MCF 10A (cell line): ENCODE measurements at regions not wholly inside any gene's neighbourhood (a gene's known extent, or its start where the extent isn't known, plus 50 kb on each side); places are given as distances from the start of the nearest gene placed in this dataset.

Experiments used
- BruUV-seq: library from RNA; stranded (reverse); fragments of 400-500 nt; replicated peaks from 2 replicates; lab custom pipeline; 2021; lab: Mats Ljungman, UMichigan
- CTCF ChIA-PET: fragments of 300-600 bp; sonication (Branson Sonifier 250); formaldehyde crosslinking; extraction: SDS; loops from one replicate; lab custom pipeline; 2021; ENCODE audit warnings: antibody characterized with exemption, inconsistent platforms; lab: Yijun Ruan, JAX
- POLR2A ChIA-PET: fragments of 300-600, 350-650 bp; sonication (Branson Sonifier 250); formaldehyde crosslinking; extraction: SDS; loops from one replicate; lab custom pipeline; 2020; ENCODE audit warnings: antibody characterized with exemption, inconsistent platforms; lab: Yijun Ruan, JAX
- DNase-seq: peaks from one replicate; pipeline ENCODE4 v3.0.0-alpha.2; 2018; ENCODE audit not compliant: unreplicated experiment
- H3K27ac Mint-ChIP-seq: one replicate; pipeline ENCODE4 v1.8.0; 2022; ENCODE audit warnings: mild to moderate bottlenecking, low read depth, mixed read lengths; ENCODE audit not compliant: unreplicated experiment
- H3K27me3 Mint-ChIP-seq: one replicate; pipeline ENCODE4 v1.8.0; 2022; ENCODE audit warnings: mixed read lengths; ENCODE audit not compliant: insufficient read depth, unreplicated experiment
- H3K36me3 Mint-ChIP-seq: one replicate; pipeline ENCODE4 v1.8.0; 2022; ENCODE audit warnings: mild to moderate bottlenecking, moderate library complexity, mixed read lengths; ENCODE audit not compliant: insufficient read depth, unreplicated experiment
- H3K4me1 Mint-ChIP-seq: one replicate; pipeline ENCODE4 v1.8.0; 2022; ENCODE audit warnings: mixed read lengths; ENCODE audit not compliant: insufficient read depth, unreplicated experiment
- H3K4me3 Mint-ChIP-seq: one replicate; pipeline ENCODE4 v1.8.0; 2022; ENCODE audit warnings: mild to moderate bottlenecking, moderate library complexity, mixed read lengths; ENCODE audit not compliant: unreplicated experiment
- H3K9me3 Mint-ChIP-seq: one replicate; pipeline ENCODE4 v1.8.0; 2022; ENCODE audit warnings: mixed read lengths; ENCODE audit not compliant: unreplicated experiment
- CTCF ChIP-seq: fragments of 200-600 bp; IDR thresholded peaks from one replicate; pipeline ENCODE4 v1.8.0; 2022; ENCODE audit warnings: antibody characterized with exemption, mild to moderate bottlenecking; ENCODE audit not compliant: unreplicated experiment
- intact Hi-C: fragments of 100-400 bp; cut with micrococcal nuclease; formaldehyde crosslinking; loops from 2 replicates; pipeline ENCODE4 v1.14.1; 2022

- CTCF ChIA-PET, result no interaction called here
- no TSS peak for BruUV-seq
- TF ChIP-seq CTCF, result no peak
Measured at GRCh38 chrX:35444671-35445355, 353.3 kb upstream of the MAGEB16 start.

GRCh38 chrX:35445912-35446311 lies 352.2 kb upstream of the MAGEB16 start:
- POLR2A ChIA-PET, result interaction anchor here (0.7 kb wide), 1 partner anchor 42 kb away, joined by 4 read pairs; no protein-coding TSS in a partner anchor
- TF ChIP-seq CTCF, result no peak
- no peak for DNase-seq
- intact Hi-C loops, result no loop called here
- BruUV-seq, result no TSS peak
- Mint-ChIP-seq H3K27me3 (no peaks in the 10 kb centered on the region), H3K27ac (no peak overlapping the region), H3K36me3 (no peaks in the 10 kb centered on the region), H3K9me3 (no peaks in the 10 kb centered on the region), H3K4me1 (peaks cover 10% of the 10 kb centered on the region), H3K4me3 (no peak overlapping the region)
- CTCF ChIA-PET, result no interaction called here

More at GRCh38 chrX:35444671-35445355, 353.3 kb upstream of the MAGEB16 start:
- intact Hi-C loops, result no loop called here
- no peaks in the 10 kb centered on the region for H3K27me3 Mint-ChIP-seq
- H3K4me3 Mint-ChIP-seq, result no peak overlapping the region
- peaks cover 10% of the 10 kb centered on the region for H3K4me1 Mint-ChIP-seq
- H3K36me3 Mint-ChIP-seq, result no peaks in the 10 kb centered on the region
- POLR2A ChIA-PET, result no interaction called here
- H3K9me3 Mint-ChIP-seq, result no peaks in the 10 kb centered on the region
- no peak overlapping the region for H3K27ac Mint-ChIP-seq
- no peak for DNase-seq

DNA sequence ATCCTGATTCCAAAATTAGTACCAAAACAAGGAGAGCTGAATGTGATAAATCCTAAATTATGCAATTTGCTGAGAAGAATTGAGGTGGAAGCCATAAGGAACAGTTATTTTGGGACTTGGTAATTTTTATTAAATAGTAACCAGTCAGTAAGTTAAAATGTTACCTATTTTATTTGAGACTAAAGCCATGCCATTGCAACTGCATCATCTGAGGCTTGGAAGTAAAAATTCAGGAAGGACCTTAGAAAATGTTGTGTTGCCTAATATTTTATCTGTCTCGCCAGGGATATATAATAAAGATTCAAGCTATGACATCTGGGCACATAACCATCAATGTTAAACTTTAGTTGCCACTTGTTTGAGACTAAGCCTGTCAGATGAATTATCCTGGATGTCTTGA lies 341.3 kb upstream of the MAGEB16 start:
- Mint-ChIP-seq H3K4me1 (no peaks in the 10 kb centered on the region), H3K36me3 (no peaks in the 10 kb centered on the region), H3K9me3 (no peaks in the 10 kb centered on the region), H3K27me3 (peaks cover 30% of the 10 kb centered on the region), H3K27ac (no peak overlapping the region), H3K4me3 (no peak overlapping the region)
- ChIA-PET CTCF (interaction anchor here (0.6 to 0.7 kb wide), 2 partner anchors 93 to 584 kb away, joined by 3 to 4 read pairs; no protein-coding TSS in a partner anchor), POLR2A (no interaction called here)
- TF ChIP-seq CTCF, result no peak
- BruUV-seq, result no TSS peak
- DNase-seq, result no peak
- intact Hi-C loops, result no loop called here

GRCh38 chrX:35458142-35458541 lies 340.0 kb upstream of the MAGEB16 start:
- ChIA-PET POLR2A (no interaction called here), CTCF (no interaction called here)
- no peak for DNase-seq
- Mint-ChIP-seq H3K4me1 (no peaks in the 10 kb centered on the region), H3K27me3 (peaks cover 30% of the 10 kb centered on the region), H3K9me3 (no peaks in the 10 kb centered on the region), H3K27ac (no peak overlapping the region), H3K36me3 (no peaks in the 10 kb centered on the region), H3K4me3 (no peak overlapping the region)
- BruUV-seq, result no TSS peak
- intact Hi-C loops, result no loop called here
- no peak for TF ChIP-seq CTCF
